ENCODE measurements at regions not wholly inside any gene's neighbourhood (a gene's known extent, or its start where the extent isn't known, plus 50 kb on each side); places are given as distances from the start of the nearest gene placed in this dataset.
"Not testable (repeated sequence)": the region's sequence is repeated elsewhere in the genome, so short reads cannot be mapped to it uniquely, and the experiment has no call there.

GRCh38 chr5:164145458-164145857 lies 640.0 kb downstream of the MAT2B start:
- DNase-seq = no peak

- no peak for DNase-seq
These were observed 640.8 kb downstream of the MAT2B start for GRCh38 chr5:164146223-164146622.

DNA sequence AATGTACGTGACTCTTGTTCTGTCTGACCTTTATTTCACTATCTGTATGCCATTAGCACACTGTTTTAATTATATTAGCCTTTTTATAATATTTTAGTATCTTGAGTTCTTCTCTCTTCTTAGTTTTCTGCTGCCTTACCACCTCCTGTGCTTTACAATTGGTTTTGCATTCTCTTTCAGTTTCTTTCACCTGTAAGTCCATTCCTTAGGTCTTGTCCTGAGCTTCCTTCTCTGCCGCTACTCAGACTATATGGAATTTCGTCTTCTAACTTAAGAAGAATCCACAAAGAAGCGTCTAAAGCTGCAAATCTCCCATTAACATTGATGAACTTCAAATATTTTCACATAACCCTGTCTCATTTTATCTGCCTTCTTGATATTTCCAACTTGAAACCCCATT lies 642.9 kb downstream of the MAT2B start:
- no peak for DNase-seq

DNA sequence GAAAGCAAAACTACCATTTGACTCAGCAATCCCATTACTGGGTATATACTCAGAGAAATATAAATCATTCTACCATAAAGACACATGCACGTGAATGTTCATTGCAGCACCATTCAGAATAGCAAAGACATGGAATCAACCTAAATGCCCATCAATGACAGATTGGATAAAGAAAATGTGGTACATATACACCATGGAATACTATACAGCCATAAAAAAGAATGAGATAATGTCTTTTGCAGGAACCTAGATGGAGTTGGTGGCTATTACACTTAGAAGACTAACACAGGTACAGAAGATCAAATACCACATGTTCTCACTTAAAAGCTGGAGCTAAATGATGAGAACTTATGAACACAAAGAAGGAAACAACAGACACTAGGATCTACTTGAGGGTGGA lies 647.1 kb downstream of the MAT2B start:
- DNase-seq = not testable (repeated sequence)

- DNase-seq = no peak
These were observed 648.2 kb downstream of the MAT2B start for GRCh38 chr5:164153469-164154172.

GRCh38 chr5:164170814-164171213 lies 665.4 kb downstream of the MAT2B start:
- DNase-seq = no peak

DNA sequence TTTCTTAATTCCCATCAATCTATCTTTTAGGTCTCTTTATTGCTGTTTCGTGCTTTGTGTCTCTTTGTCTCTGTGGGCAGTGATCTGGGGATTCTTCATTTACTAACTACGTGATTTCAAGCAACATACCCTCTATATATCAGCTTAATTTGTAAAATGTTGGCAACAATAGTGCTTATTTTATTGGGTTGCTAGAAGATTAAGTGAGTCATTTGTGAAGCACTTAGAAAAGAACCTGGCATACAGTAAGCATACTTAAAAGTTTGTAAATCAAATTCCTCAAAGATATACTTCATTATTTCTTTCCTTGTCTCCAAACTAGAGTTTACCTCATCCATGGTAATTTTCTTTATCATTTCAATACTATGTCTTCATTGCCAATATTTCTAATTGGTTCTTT lies 669.7 kb downstream of the MAT2B start:
- no peak for DNase-seq

DNA sequence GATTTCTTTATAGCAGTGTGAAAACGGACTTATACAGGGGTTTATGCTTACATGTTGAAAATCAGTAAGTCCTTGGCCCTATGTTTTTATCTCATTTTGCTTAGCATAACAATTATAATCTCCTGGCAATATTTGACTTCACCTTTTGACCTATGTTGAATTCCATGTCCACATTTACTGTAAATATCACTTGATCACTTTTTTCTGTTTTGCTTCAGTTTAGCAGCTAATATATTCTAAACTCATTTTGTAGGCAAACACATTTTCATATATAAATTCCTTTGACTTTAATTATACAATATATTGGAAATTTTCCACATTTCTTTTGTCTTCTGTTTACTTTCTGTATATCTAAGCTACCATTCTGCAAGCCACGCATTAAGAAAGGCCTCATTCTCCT lies 674.0 kb downstream of the MAT2B start:
- no peak for DNase-seq

GRCh38 chr5:164181604-164182003 lies 676.2 kb downstream of the MAT2B start:
- no peak for DNase-seq

DNA sequence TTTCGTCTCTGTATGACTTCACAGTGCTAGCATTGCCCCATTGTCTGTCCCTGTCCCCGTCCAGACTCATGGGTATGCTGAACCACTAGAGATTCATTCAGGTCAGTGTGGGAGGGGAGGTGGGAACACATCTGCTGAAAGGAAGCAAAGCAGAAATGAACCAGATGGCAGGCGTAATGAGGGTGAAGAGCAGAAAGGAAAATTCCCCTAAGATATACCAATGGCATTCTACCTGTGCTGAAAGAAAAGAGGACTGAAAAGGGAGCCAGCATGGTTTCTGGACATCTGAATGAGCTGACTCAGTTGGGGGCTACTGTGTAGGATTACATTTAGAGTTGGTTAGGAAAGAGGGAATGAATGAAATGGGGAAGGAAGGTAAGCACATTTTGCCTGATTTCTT lies 678.7 kb downstream of the MAT2B start:
- DNase-seq = no peak

GRCh38 chr5:164185000-164185399 lies 679.6 kb downstream of the MAT2B start:
- DNase-seq = no peak

DNA sequence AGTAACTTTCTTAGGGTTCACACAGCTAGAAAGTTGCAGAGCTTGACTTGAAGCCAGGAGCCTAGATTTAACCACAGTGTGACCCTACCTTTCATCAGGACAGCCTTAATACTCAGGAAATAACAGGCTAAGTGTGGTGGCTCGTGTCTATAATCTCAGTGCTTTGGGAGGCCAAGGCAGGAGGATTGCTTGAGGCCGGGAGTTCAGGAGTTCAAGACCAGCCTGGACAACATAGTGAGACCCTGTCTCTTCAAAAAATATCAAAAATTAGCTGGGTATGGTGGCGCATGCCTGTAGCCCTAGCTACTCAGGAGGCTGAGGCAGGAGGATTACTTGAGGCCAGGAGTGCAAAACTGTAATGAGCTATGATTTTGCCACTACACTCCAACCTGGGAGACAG lies 681.1 kb downstream of the MAT2B start:
- no peak for DNase-seq

- no peak for DNase-seq
These were observed 682.4 kb downstream of the MAT2B start for GRCh38 chr5:164187785-164188184.

- no peak for DNase-seq
These were observed 683.3 kb downstream of the MAT2B start for GRCh38 chr5:164188733-164189148.

DNA sequence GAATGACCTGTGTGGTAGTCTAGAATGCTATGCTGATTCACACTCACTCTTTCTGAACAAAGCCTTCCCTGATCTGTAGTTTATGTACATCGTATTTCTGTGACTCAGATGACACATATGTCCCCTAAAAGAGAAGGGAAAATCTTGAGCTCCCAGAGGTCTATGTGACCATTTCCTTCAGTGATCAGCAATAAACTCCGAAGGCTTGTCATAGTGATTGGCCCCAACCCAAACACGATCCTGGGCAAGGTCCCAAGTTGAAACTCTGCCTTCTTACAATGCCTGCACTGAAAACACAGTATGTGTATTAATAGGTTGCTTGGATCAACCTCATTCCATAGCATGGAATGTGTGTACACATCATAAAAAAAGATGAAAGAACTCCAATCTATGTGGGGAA lies 685.8 kb downstream of the MAT2B start:
- no peak for DNase-seq

- DNase-seq = no peak
These were observed 696.9 kb downstream of the MAT2B start for GRCh38 chr5:164202338-164202737.

DNA sequence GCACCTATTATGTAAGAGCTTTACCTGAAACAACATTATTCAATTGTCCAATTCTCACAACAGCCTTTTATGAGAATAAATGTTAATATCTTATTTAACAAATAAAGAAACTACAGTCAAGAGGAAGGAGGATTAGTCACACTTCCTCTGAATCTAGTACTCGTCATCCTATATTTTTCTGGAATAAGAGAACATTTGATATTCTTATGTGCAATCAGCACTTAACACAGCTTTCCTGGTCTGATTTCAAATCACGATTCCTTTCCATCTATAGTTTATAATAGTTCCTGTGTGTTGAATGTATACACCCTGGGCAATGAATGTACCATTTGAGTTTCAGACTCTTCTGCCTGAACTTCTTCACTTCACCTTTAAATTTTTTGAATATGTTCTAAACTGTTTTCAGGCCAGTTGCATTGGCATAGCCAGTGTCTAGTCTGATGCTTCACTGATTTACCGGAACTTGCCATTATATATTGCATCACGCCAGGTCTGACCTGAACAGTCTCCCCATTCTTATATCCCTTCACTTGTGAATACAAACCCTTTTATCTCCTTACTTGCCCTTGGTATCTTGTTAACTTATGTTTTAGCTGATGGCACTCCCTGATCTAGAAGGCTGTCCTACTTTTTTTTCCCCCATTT lies 698.3 kb downstream of the MAT2B start:
- no peak for DNase-seq

- no peak for DNase-seq
These were observed 699.0 kb downstream of the MAT2B start for GRCh38 chr5:164204338-164204946.

- DNase-seq = no peak
These were observed 700.8 kb downstream of the MAT2B start for GRCh38 chr5:164206196-164206595.

- DNase-seq = no peak
These were observed 702.2 kb downstream of the MAT2B start for GRCh38 chr5:164207646-164208045.

- no peak for DNase-seq
These were observed 705.1 kb downstream of the MAT2B start for GRCh38 chr5:164210491-164210890.

DNA sequence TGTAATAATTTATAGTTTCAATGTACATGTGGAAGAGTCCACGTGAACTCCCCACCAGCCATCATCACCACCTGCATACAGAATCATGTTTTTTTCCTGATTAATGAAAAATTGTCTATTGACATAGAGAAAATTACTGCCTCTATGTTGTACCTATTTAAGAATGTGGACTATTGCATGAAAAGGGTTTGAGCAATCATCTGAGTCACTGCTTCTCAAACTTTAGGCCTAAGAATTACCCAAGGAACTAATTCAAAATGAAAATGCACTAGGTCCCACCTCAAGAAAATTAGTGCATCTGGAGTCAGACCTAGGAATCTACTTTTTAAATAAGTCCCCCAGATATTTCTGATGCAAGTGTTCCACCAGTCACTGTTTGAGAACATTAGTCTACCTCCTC lies 709.3 kb downstream of the MAT2B start:
- DNase-seq = no peak

GRCh38 chr5:164217464-164217863 lies 712.0 kb downstream of the MAT2B start:
- DNase-seq = no peak

DNA sequence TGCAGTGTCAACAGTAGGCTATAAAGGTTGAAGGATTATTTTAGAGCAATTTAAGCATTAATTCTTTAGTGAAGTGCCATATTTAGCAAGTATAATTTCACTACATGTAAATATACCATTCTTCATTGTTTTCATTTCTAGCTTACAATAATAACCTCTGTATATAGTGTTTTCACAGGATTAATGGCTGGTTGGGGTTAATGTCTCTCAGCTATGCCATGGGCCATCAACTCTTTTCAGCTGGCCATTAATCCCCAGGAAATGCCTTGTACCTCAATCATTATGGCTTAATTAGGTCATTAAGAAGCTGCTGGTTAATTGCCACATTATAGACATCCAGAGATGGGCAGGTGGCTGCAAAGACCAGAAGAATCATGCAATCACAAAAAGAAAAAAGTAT lies 715.1 kb downstream of the MAT2B start:
- no peak for DNase-seq
